Activated effector memory CD4-positive, alpha-beta T cell treated with Interleukin-2 at 50 U/mL for 16 hours (primary cell): ENCODE measurements at regions not wholly inside any gene's neighbourhood (a gene's known extent, or its start where the extent isn't known, plus 50 kb on each side); places are given as distances from the start of the nearest gene placed in this dataset.
"Not testable (repeated sequence)": the region's sequence is repeated elsewhere in the genome, so short reads cannot be mapped to it uniquely, and the experiment has no call there.

ENCODE experiments used
- DNase-seq: peaks from one replicate; pipeline ENCODE4 v3.0.0-alpha.2; 2020

- no peak for DNase-seq
Observed at GRCh38 chr12:67716817-67717216, 68.3 kb downstream of the DYRK2 start.

DNA sequence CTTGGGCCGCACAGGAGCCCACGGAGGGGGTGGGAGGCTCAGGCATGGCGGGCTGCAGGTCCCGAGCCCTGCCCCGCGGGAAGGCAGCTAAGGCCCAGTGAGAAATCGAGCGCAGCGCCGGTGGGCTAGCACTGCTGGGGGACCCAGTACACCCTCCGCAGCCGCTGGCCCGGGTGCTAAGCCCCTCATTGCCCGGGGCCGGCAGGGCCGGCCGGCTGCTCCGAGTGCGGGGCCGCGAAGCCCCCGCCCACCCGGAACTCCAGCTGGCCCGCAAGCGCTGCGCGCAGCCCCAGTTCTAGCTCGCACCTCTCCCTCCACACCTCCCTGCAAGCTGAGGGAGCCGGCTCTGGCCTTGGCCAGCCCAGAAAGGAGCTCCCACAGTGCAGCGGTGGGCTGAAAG, 70.8 kb downstream of the DYRK2 start:
- not testable (repeated sequence) for DNase-seq

DNA sequence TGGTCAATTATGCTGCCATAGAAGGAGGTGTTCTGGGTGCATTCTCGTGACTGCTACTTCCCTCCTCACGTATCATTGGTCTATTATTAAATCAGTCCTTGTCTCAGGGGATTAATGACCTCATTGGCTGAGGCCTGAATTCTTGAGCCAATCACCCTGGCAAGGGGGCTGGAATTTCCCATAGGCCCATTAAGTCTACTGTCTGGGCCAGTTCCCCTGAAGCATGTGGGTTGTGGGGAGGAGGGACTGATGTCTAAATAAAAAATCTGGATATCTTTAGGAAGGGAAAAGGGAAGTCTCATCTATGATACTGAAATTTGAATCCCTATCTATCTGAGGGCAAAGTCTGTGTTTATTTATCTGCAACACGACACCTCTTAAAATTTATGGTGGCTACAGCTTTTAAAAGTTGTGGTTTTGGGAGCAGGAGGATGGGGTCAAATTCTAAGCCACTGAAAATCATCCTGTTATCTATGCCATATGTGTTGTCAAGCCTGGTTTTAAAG, 71.9 kb downstream of the DYRK2 start:
- no peak for DNase-seq

DNA sequence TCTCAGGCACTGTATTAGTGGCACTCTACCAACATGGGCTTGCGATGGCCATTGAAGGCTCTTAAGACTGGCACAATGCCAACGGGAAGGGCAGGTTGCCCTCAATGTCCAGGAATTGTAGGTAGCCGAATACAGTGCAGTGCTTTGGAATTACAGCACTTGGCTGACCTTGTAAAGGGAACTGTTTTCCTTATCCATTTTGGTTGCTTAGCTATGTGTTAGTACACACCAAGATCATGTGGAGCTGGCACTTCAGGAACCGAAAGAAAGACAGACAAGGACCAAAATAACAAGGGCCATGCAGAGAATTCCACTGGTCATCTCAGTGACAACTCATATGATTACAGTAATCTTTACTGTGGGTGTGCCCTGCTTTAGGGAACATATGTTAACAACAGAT, 72.7 kb downstream of the DYRK2 start:
- no peak for DNase-seq

DNA sequence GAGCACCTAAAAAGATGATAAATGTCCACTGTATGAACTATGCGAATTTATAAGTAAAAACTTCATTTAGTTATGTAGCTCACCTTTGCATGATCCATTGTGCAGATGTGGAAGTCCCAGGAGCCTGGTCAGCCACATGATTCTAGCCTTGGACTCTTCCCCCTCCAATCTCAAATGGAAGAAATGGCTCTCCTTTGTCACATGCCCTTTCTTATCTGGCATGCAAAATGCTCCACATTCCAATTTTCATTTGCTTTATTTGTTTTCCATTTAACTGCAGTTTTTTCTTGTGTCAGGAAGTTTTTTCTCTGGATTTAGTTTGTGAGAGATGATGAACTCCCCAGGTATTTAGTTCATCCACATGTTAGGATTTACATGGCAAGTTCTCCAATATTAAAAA, 73.8 kb downstream of the DYRK2 start:
- no peak for DNase-seq

DNA sequence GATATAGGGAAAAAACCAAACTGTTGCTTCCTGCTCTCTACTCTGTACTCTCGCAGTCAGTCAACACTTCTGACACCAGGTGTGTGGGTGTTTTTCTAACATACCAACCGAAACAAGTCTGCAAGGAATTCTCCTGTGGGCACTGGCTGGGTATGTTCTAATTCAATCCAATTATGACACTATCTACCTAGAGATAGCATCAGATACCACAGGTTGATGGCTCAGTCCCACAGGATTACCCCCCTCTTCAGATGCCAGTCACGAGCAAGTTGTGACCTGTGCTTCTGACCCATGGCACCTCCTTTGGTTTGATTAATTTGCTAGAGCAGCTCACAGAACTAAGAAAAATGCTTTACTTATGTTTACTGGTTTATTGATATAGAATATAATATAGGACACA, 78.3 kb downstream of the DYRK2 start:
- no peak for DNase-seq

DNA sequence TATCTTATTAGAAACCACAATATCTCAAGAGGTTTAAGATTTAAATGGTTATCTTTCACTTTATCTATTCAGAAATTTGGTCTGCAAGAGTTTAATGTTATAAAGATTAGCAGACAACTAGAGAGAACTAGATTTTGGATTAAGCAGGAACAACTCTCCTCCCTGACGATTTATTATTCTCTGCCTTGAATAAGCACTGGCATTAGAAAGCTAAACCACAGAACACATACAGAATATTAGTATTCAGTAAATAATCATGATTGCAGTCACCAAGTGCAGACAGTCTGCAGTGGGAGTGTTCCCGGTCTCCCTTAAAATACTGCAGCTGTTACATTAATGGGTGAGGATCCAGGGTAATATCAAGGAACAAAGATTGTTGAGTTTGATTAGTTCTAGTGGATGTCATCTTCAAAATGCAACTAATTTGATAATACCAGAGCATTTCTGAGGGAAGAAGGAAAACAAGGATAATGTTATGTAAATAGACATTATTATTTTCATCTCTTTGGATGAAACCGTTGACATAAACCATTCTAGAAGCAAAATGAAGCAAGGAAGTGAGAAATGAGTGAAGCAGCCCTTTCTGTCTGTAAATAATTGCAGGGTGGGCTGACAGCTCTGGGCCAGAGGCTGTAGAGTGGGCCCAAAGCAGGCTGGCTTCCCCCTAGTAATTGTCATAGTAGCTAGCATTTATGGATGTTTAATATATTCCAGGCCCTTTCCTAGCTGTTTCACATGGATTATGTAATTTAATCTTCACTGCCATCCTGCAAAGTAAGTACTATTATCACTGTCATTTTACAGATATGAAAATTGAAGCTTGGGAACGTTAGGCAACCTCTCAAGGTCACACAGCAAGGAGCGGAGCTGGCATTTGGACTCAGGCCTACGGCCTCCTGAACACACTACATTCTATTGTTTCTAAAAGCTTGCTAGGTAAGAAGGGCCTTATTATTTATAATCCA, 79.4 kb downstream of the DYRK2 start:
- no peak for DNase-seq

DNA sequence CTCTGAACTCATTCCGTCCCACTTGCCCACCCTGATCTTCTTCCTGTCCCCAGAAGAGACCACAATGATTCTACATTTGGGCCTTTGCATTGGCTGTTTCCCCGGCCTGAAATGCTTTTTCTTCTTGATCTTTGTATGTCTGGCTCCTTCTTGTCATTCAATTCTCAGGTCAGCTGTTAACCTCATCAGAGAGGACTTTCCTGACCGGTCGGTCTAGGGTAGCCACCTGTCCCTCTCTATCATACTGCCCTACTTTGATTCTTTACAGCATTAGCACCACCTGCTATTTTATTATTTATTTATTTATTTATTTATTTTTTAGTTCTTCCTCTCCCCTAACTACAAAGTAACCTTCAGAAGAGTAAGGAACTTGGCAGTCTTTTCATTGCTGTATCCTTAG, 84.3 kb downstream of the DYRK2 start:
- DNase-seq: no peak

DNA sequence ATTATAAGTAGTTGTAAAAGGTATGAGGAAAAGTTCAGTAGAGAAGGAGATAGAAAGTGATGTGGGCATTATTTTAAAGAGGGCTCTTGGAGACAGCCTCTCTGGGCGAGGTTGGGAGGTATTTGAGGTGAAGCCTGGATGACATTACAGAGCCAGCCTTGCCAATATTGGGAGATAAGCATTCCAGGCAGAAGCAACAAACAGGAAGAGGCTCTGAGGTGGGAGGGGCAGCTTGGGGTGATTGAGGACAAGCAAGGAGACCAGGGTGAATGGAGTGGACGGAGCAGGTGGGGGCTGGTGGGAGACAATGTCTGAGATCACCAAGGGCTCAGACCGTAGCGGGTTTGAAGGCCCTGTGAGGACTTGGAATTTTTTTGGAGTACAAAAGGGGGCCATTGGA, 87.3 kb downstream of the DYRK2 start:
- DNase-seq: no peak

DNA sequence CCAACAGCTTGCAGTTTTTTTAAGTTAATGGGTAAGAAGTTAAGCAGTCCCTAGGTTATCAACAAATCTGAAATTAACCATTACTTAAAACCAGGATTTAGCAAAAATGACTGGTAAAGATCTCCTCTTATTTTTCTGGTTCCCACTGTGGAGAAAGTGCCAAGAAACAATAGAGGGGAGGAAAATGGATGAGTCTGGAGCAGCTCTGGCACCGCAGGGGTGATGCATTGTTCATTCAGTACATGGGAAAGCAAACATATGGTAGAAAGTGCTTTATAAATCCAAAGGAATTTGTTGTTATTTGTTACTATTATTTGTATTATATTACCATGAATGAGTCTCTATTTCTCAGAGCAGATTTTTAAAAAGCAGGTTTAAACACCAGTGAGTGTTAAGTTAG, 92.2 kb downstream of the DYRK2 start:
- no peak for DNase-seq

GRCh38 chr12:67741270-67741669, 92.7 kb downstream of the DYRK2 start:
- DNase-seq: no peak

DNA sequence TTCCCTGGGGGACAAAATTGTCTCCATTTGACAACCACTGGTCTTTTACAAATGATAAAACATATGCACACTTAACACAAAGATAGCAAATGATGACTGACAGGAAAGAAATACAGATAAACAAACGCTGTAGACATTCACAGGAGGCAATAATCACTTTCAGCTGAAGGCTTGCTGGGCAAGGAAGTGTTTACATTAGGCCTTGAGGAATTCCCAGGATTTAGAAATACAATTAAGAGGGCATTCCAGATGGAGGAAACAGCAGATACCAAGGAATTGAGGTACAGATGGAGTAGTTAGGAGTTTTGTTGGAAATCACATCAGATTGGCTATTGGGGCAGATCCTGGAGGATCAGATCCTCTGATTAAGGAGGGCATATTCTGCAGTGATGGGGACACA, 93.9 kb downstream of the DYRK2 start:
- DNase-seq: no peak

- no peak for DNase-seq
Observed at GRCh38 chr12:67747869-67748742, 99.6 kb downstream of the DYRK2 start.

DNA sequence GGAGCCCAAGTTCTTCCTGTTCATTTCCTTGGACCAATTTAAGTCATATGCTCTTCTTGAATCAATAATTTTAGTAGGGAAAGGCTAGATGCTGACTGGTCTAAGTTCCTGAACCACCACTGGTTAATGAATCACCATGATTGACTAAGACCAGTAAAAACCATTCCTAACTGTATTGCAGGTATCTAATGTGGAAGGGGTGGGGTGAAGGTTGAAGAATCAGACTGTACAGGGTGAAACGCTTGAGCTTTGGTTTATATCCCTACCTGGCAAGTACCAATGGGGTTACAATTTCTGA, 100.1 kb downstream of the DYRK2 start:
- no peak for DNase-seq

DNA sequence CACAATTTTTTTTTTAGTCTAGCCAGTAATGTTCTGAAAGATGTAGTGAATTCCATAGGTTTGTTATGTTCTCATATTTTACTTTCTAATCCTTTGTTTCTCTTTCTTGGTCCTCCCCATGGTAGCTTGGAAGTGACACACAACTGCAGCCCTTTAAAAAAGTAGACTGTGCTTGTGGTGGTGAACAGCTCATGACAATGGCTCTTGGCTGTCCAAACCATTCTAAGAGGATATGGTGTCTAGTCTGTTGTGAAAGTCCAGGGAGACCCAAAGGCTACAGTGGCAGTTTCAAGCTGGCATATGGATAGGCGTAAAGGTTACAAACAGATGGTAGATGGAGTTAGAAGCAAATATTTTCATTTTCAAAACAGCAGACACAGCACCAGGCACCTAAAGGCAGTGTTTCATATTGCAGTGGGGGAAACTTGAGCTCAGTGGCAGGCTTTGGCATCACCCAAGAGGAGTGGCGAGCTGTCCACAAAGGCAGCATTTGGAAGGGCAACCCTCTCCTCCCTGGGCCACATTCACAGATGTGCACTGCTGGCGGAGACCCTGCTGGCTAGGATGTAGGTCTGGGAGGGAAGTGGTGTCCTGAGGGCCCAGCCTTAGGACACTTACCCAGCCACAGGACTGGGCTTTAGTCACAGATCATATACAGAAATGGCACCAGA, 102.1 kb downstream of the DYRK2 start:
- DNase-seq: no peak

DNA sequence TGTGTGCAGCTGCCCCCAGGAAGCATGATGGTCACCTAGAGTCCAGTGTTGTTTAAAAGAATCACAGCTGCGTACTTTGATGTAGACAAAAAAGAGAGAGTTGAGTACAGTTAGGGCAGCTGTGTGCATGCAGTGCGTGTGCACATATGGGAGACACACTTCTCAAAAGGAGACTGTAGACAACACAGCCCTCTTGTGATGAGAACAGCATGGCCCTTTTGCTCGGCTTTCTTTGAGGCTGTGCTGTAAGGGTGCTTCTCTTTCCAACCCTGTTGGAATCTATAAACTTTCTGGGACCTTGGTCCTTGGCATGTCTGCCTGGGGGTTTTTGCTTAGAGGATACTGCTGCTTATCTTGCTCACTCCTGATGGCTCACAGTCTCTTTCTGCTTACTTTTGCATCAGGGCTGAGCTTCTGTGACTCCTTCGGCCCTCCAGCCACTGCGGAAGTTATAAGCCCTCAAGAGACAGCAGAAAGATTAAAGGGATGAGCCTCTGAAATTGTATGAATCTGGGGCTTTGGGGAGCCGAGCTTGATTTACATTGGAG, 102.9 kb downstream of the DYRK2 start:
- DNase-seq: no peak

DNA sequence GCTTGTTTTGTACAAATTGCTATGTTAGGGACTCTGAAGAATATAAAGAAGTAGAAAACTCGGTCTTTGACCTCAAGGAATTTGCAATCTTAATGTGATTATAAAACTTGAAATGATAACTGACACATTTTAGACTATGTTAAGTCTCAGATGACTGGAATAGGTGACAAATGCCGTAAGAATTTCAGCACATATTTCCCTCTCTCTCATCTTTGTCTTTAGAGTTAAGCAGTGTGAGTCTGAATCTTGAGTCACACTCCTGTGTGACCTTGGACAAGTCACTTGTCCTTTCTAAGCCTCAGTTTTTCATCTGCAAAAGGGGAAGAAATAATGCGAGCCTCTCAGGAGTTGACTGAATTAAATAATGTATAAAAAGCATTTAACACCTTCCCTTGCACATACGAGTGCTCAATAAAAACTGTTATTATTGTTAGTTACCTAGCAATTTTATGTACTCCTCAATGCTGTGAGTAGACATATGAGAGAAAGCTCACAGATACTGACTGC, 103.7 kb downstream of the DYRK2 start:
- DNase-seq: no peak

DNA sequence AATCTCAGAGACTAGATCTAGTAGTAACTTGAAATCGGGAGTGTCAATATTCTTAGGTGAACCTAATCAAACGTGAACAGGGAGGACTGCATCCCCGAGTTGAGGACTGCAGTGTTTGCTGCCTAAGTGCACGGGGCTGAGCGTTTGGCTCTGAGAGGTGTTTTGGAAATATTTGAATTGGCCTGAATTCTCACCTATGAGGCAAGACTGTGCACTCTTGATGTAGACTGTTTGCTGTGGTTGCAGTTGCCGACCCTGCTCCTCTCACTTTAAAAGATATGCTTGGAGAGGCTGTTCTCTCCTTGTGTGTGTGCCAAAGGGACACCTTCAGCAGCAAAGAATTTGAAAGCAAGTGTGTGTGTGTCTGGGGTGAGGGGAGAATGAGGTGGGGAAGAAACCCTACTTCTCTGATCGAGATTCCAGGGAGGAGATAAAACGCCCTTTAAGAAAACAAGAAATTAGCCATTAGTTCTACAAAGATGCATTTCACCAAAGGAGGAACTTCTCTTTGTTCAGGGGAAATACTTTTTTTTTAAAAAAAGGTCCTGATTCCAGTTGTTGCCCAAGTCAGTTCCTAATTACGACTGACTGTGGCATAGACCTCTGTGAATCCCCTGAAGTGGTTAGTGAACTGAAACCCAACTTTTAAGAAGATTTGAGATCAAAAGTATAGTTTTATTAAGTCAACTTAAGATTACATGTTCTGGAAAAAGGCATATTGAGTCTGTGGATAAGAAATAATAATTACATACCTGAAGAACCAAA, 106.6 kb downstream of the DYRK2 start:
- DNase-seq: no peak

- DNase-seq: no peak
Observed at GRCh38 chr12:67757651-67758050, 109.1 kb downstream of the DYRK2 start.

- no peak for DNase-seq
Observed at GRCh38 chr12:67758119-67758518, 109.6 kb downstream of the DYRK2 start.

DNA sequence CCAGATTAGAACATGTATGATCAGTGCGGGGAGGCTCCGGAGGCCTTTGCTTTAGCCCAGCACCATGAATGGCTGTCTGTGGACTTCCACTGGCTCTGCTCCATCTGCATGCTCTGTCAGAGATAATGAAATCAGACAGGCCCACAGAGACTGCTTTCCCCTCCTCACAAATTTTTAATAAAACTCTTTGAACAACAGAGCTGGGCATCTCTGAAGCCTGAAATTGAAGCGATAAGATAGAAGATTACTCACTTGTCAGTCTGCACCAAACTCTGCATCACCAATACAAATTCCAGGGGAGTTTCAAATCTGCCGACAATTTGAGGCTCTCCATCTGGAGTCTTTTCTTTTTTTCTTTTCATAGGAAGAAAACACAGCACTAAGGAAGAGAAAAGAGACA, 110.0 kb downstream of the DYRK2 start:
- DNase-seq: no peak

- DNase-seq: no peak
Observed at GRCh38 chr12:67759829-67760228, 111.3 kb downstream of the DYRK2 start.
